SK-N-SH treated with all-trans-retinoic acid at 6 μM for 48 hours (cell line): ENCODE measurements at regions not wholly inside any gene's neighbourhood (a gene's known extent, or its start where the extent isn't known, plus 50 kb on each side); places are given as distances from the start of the nearest gene placed in this dataset.

ENCODE experiments used
- ATAC-seq: fragments of 200-7000 bp; cut with Tn5 transposase; 3 replicates; pipeline ENCODE4 v1.9.1; 2020; ENCODE audit warnings: mild to moderate bottlenecking, moderate library complexity
- ARNTL ChIP-seq: fragments of 450-650 bp; formaldehyde crosslinking; IDR thresholded peaks from 2 replicates; pipeline ENCODE4 v1.5.0; 2020; ENCODE audit warnings: low read depth, mild to moderate bottlenecking, moderate library complexity, borderline replicate concordance
- BACH2 ChIP-seq: fragments of 250-450 bp; sonication (Bioruptor Pico); IDR thresholded peaks from 2 replicates; pipeline ENCODE4 v1.9.0; 2021; ENCODE audit warnings: mild to moderate bottlenecking, borderline replicate concordance
- CSDC2 ChIP-seq: fragments of 250-450 bp; sonication (Bioruptor Pico); IDR thresholded peaks from 2 replicates; pipeline ENCODE4 v1.5.0; 2020; ENCODE audit warnings: mild to moderate bottlenecking, moderate library complexity
- ESRRG ChIP-seq: fragments of 250-450 bp; sonication (Bioruptor Pico); IDR thresholded peaks from 2 replicates; pipeline ENCODE4 v1.6.1; 2021; ENCODE audit warnings: mild to moderate bottlenecking
- GLIS3 ChIP-seq: fragments of 250-450 bp; sonication (Bioruptor Pico); IDR thresholded peaks from 2 replicates; pipeline ENCODE4 v1.5.0; 2020; ENCODE audit warnings: mild to moderate bottlenecking, moderate library complexity
- ISL1 ChIP-seq: fragments of 250-450 bp; sonication (Bioruptor Pico); IDR thresholded peaks from 2 replicates; pipeline ENCODE4 v2.1.2; 2022; ENCODE audit warnings: mild to moderate bottlenecking, moderate library complexity
- OSR1 ChIP-seq: fragments of 250-450 bp; sonication (Bioruptor Pico); IDR thresholded peaks from 2 replicates; pipeline ENCODE4 v1.8.0; 2022; ENCODE audit warnings: moderate library complexity, mild to moderate bottlenecking, inconsistent platforms
- PPARA ChIP-seq: fragments of 250-450 bp; sonication (Bioruptor Pico); IDR thresholded peaks from 2 replicates; pipeline ENCODE4 v1.5.0; 2020; ENCODE audit warnings: mild to moderate bottlenecking, borderline replicate concordance
- RARB ChIP-seq: fragments of 250-450 bp; sonication (Bioruptor Pico); IDR thresholded peaks from 2 replicates; pipeline ENCODE4 v1.8.0; 2021; ENCODE audit warnings: mild to moderate bottlenecking, moderate library complexity
- SNAI2 ChIP-seq: fragments of 250-450 bp; sonication (Bioruptor Pico); IDR thresholded peaks from 2 replicates; pipeline ENCODE4 v1.5.0; 2020; ENCODE audit warnings: mild to moderate bottlenecking, moderate library complexity
- TOX ChIP-seq: fragments of 250-450 bp; sonication (Bioruptor Pico); IDR thresholded peaks from 2 replicates; pipeline ENCODE4 v1.8.0; 2021; ENCODE audit warnings: mild to moderate bottlenecking, moderate library complexity, borderline replicate concordance
- ZC3H10 ChIP-seq: fragments of 250-450 bp; sonication (Bioruptor Pico); IDR thresholded peaks from 2 replicates; pipeline ENCODE4 v1.5.1; 2021; ENCODE audit warnings: mild to moderate bottlenecking, moderate library complexity
- ZFP30 ChIP-seq: fragments of 450-650 bp; formaldehyde crosslinking; IDR thresholded peaks from 2 replicates; pipeline ENCODE4 v1.5.0; 2022; ENCODE audit warnings: mild to moderate bottlenecking, moderate library complexity
- ZNF565 ChIP-seq: fragments of 450-650 bp; formaldehyde crosslinking; conservative IDR thresholded peaks from 2 replicates; pipeline ENCODE4 v1.5.0; 2020; ENCODE audit warnings: low read depth, mild to moderate bottlenecking, moderate library complexity
- ZNF70 ChIP-seq: fragments of 450-650 bp; formaldehyde crosslinking; IDR thresholded peaks from 2 replicates; pipeline ENCODE4 v1.5.0; 2020; ENCODE audit warnings: mild to moderate bottlenecking, moderate library complexity
- ZNF8 ChIP-seq: fragments of 450-650 bp; formaldehyde crosslinking; IDR thresholded peaks from 2 replicates; pipeline ENCODE4 v1.5.0; 2020; ENCODE audit warnings: mild to moderate bottlenecking, moderate library complexity
- TF ChIP-seq, protein P1 (sequence below): fragments of 250-450 bp; sonication (Bioruptor Pico); IDR thresholded peaks from 2 replicates; pipeline ENCODE4 v1.5.0; 2020; ENCODE audit warnings: mild to moderate bottlenecking, moderate library complexity
- TF ChIP-seq, protein P2 (sequence below): fragments of 250-450 bp; sonication (Bioruptor Pico); IDR thresholded peaks from 2 replicates; pipeline ENCODE4 v1.5.1; 2020; ENCODE audit warnings: low read depth, mild to moderate bottlenecking, moderate library complexity
- TF ChIP-seq, protein P3 (sequence below): fragments of 250-450 bp; sonication (Bioruptor Pico); IDR thresholded peaks from 2 replicates; pipeline ENCODE4 v1.8.0; 2020; ENCODE audit warnings: mild to moderate bottlenecking, moderate library complexity, borderline replicate concordance
- TF ChIP-seq, protein P4 (sequence below): fragments of 250-450 bp; sonication (Bioruptor Pico); IDR thresholded peaks from 2 replicates; pipeline ENCODE4 v1.5.1; 2021; ENCODE audit warnings: mild to moderate bottlenecking, moderate library complexity

DNA sequence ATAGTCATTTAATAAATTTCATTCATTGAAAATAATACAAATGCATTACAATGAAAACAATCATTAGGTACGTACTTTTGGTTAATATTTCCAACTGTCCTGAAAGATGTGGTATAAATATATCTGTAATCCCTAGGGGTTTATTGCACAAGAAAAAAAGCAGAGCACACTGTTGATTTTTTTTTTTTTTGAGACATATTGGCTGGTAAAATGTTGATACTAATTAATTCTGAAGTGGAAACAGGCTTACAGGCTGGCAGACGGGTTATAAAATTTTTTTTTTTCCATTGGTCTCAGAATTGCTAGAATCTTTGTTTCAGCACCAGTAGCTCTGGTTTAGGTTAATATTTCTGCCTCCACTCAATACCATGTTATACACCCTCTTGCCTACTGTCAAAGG is 193.6 kb downstream of the MAP2K6 start:
- TF ChIP-seq, protein P1, sequence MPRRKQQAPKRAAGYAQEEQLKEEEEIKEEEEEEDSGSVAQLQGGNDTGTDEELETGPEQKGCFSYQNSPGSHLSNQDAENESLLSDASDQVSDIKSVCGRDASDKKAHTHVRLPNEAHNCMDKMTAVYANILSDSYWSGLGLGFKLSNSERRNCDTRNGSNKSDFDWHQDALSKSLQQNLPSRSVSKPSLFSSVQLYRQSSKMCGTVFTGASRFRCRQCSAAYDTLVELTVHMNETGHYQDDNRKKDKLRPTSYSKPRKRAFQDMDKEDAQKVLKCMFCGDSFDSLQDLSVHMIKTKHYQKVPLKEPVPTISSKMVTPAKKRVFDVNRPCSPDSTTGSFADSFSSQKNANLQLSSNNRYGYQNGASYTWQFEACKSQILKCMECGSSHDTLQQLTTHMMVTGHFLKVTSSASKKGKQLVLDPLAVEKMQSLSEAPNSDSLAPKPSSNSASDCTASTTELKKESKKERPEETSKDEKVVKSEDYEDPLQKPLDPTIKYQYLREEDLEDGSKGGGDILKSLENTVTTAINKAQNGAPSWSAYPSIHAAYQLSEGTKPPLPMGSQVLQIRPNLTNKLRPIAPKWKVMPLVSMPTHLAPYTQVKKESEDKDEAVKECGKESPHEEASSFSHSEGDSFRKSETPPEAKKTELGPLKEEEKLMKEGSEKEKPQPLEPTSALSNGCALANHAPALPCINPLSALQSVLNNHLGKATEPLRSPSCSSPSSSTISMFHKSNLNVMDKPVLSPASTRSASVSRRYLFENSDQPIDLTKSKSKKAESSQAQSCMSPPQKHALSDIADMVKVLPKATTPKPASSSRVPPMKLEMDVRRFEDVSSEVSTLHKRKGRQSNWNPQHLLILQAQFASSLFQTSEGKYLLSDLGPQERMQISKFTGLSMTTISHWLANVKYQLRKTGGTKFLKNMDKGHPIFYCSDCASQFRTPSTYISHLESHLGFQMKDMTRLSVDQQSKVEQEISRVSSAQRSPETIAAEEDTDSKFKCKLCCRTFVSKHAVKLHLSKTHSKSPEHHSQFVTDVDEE (CRISPR knock-in tag) = no peak
- no peak for TF ChIP-seq ISL1 (CRISPR knock-in tag)
- TF ChIP-seq, protein P2, sequence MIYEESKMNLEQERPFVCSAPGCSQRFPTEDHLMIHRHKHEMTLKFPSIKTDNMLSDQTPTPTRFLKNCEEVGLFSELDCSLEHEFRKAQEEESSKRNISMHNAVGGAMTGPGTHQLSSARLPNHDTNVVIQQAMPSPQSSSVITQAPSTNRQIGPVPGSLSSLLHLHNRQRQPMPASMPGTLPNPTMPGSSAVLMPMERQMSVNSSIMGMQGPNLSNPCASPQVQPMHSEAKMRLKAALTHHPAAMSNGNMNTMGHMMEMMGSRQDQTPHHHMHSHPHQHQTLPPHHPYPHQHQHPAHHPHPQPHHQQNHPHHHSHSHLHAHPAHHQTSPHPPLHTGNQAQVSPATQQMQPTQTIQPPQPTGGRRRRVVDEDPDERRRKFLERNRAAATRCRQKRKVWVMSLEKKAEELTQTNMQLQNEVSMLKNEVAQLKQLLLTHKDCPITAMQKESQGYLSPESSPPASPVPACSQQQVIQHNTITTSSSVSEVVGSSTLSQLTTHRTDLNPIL (CRISPR knock-in tag) = no peak
- no peak for TF ChIP-seq ZNF565 (CRISPR knock-in tag)
- no peak for TF ChIP-seq ZNF70 (CRISPR knock-in tag)
- no peak for TF ChIP-seq ESRRG (CRISPR knock-in tag)
- TF ChIP-seq SNAI2 (CRISPR knock-in tag) = no peak
- no peak for TF ChIP-seq OSR1 (CRISPR knock-in tag)
- TF ChIP-seq TOX = no peak
- TF ChIP-seq, protein P3, sequence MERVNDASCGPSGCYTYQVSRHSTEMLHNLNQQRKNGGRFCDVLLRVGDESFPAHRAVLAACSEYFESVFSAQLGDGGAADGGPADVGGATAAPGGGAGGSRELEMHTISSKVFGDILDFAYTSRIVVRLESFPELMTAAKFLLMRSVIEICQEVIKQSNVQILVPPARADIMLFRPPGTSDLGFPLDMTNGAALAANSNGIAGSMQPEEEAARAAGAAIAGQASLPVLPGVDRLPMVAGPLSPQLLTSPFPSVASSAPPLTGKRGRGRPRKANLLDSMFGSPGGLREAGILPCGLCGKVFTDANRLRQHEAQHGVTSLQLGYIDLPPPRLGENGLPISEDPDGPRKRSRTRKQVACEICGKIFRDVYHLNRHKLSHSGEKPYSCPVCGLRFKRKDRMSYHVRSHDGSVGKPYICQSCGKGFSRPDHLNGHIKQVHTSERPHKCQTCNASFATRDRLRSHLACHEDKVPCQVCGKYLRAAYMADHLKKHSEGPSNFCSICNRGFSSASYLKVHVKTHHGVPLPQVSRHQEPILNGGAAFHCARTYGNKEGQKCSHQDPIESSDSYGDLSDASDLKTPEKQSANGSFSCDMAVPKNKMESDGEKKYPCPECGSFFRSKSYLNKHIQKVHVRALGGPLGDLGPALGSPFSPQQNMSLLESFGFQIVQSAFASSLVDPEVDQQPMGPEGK = no peak
- no peak for TF ChIP-seq BACH2 (CRISPR knock-in tag)
- TF ChIP-seq ZNF8 (CRISPR knock-in tag) = no peak
- TF ChIP-seq ZFP30 (CRISPR knock-in tag) = no peak
- TF ChIP-seq ARNTL = no peak
- TF ChIP-seq CSDC2 (CRISPR knock-in tag) = no peak
- TF ChIP-seq GLIS3 = no peak
- TF ChIP-seq RARB (CRISPR knock-in tag) = no peak
- no peak for TF ChIP-seq PPARA (CRISPR knock-in tag)
- TF ChIP-seq, protein P4, sequence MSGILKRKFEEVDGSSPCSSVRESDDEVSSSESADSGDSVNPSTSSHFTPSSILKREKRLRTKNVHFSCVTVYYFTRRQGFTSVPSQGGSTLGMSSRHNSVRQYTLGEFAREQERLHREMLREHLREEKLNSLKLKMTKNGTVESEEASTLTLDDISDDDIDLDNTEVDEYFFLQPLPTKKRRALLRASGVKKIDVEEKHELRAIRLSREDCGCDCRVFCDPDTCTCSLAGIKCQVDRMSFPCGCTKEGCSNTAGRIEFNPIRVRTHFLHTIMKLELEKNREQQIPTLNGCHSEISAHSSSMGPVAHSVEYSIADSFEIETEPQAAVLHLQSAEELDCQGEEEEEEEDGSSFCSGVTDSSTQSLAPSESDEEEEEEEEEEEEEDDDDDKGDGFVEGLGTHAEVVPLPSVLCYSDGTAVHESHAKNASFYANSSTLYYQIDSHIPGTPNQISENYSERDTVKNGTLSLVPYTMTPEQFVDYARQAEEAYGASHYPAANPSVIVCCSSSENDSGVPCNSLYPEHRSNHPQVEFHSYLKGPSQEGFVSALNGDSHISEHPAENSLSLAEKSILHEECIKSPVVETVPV (CRISPR knock-in tag) = no peak
- TF ChIP-seq ZC3H10 (CRISPR knock-in tag) = no peak

DNA sequence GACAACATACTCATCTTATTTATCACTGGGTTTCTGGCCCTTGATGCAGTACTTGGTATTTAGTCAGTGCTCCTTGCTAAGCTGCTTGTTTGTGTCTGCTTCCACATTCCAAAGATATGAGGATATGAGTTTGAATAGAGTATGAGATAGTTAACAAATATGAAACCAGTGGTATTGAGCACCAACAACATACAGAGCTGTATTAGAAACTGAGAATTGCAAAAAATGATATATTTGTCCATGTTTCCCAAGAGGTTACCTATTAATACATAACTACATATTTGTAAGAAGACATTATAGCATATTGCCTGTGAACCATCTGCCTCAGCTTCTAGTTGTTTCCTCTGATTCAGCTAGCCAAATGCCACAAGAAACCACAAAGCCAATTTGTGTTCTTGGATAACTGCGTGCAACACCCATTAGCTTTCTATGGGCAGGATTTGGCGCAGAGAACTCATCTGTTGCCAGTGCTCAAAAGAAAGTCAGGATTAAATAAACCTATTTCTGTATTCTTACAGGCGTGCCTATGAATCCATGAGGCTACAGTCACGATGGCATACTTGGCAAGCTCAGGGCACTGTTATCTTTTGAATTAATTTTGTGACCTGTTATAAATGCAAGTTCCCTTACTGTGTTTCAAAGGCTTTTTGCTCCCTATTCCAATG is 194.4 kb downstream of the MAP2K6 start:
- peak; percentile 88 for ATAC-seq
- TF ChIP-seq ZC3H10 (CRISPR knock-in tag) (no peak), ISL1 (CRISPR knock-in tag) (peak; percentile 76), CSDC2 (CRISPR knock-in tag) (no peak), ZNF8 (CRISPR knock-in tag) (no peak), GLIS3 (no peak), ZFP30 (CRISPR knock-in tag) (no peak), TOX (no peak)
- TF ChIP-seq, protein P4 (CRISPR knock-in tag) = no peak
- TF ChIP-seq, protein P3 = no peak
- TF ChIP-seq, protein P2 (CRISPR knock-in tag) = peak; percentile 69; the same call in 1 of the 2 replicates

More for the DNA sequence above, 193.6 kb downstream of the MAP2K6 start:
- ATAC-seq = peak; percentile 14
